RKO (cell line): ENCODE measurements at regions not wholly inside any gene's neighbourhood (a gene's known extent, or its start where the extent isn't known, plus 50 kb on each side); places are given as distances from the start of the nearest gene placed in this dataset.

Source experiments
- DNase-seq: peaks from one replicate; pipeline ENCODE4 v3.0.0-alpha.2; 2016; ENCODE audit warnings: low spot score

DNA sequence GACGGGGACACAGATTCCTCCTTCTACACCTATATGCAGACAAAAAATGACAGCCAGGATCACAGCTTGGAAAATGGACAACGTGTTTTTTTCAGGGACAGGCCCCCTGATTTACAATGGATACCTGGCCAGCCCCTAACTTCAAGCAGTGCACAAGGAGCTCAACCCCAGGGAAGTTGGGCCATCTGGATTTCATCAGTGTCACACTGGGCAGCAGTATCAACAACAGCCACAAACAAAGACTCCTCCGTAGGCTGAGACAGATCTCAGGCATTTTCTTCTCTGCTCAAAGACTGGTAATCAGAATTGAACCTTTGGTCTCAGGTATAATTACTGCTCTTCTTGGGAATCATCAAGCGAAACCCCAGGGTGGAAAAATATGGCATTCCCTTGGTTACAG lies 374.0 kb downstream of the ZNF608 start:
- DNase-seq, result no peak

- DNase-seq, result no peak
Measured at GRCh38 chr5:124371111-124371706, 375.2 kb downstream of the ZNF608 start.

DNA sequence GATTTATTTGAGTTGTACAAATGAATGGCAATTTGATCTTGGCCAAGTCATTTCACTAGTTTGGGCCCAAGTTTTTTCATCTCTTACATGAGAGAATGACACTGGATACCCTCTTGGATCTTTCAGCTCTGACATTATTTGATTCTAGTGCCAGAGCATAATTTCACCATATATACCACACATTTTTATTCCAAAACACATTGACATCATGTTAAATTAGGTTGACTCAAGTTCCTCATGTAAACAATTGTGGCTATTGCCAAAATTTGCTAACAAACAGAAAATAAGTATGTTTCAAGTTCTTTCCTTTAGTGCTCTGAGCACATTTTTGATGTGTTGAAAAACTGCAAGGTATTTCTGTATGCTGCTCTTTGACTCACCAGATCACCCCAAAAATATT lies 375.8 kb downstream of the ZNF608 start:
- no peak for DNase-seq

DNA sequence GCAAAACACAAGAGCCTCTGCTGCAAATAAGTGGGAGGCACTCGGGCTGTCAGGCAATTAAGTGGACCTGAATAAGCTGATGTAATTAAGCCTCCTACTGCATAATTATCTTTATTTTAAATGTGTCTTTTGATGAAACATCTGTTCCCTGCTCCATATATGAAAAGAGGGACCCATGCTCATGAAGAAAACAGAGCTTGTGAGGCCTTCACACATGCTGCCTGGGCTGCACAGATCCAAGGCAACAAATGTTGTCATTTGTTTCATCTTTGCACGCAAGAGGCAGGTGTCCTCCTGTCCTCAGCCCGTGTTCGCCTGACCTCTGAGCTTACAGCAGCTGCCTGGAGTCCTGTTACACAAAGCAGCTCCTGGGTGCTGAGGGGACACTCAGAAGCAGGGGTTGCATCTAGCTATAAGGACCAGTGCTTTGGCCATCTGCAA lies 381.1 kb downstream of the ZNF608 start:
- no peak for DNase-seq

GRCh38 chr5:124355928-124356327 lies 390.5 kb downstream of the ZNF608 start:
- no peak for DNase-seq

GRCh38 chr5:124353016-124353415 lies 393.4 kb downstream of the ZNF608 start:
- DNase-seq, result no peak

DNA sequence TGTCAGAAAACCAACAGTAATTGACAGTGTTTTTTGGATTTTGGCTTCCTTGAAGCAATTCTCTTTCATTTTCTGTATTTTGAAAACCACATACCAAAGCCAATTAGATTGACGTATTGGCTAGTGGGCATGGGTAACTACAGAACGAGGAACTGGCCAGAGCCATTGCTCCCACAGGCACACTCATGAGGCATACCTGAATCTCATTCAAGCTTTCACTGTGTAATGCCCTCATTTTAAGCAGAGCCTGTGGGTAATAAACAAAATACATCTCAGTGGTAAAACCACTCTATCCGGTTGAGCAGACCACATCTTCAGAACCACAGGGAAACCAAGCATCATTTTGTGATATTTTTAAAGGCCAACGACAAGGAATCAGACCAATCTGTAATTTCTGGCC lies 394.1 kb downstream of the ZNF608 start:
- DNase-seq, result no peak

GRCh38 chr5:124349931-124350330 lies 396.5 kb downstream of the ZNF608 start:
- no peak for DNase-seq

DNA sequence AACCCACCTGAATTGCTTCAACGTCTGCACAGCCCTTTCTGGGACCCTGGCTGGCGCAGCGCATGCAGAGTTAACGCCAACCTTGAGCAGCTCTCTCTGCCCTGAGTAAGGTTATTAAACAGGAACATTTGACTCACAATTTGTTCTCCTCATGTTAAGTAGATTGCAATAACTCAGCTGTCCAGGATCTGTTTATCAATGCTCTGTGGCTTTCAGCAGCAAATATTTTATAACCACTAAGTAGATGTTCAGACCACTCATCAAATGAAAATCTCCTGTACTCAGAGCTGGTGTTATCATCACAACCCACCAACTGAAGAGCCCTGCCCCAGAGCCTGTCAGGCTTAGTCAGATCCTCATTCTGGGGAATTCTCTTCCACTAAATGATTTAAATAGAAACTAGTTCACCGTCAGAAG lies 403.0 kb downstream of the ZNF608 start:
- DNase-seq, result no peak

- no peak for DNase-seq
Measured at GRCh38 chr5:124342986-124343385, 403.5 kb downstream of the ZNF608 start.

DNA sequence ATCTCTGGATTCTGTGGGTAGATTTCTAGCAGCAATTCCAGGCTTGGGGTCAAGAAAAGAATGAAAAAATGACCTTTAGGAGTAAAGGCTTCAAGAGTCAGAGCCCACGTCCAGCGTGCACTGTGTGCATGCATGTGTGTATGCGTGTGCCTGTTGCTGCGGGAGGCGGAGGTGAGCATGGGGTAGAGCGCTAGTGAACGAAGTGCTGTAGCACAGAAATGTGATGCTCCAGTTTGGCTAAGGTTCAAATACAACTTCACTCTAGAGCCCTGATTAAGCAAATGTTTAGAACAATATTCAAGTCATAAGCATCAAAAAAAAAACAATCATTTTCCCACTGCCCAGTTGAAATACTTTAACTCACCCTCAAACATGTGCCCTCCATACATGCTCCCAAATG lies 403.9 kb downstream of the ZNF608 start:
- no peak for DNase-seq

DNA sequence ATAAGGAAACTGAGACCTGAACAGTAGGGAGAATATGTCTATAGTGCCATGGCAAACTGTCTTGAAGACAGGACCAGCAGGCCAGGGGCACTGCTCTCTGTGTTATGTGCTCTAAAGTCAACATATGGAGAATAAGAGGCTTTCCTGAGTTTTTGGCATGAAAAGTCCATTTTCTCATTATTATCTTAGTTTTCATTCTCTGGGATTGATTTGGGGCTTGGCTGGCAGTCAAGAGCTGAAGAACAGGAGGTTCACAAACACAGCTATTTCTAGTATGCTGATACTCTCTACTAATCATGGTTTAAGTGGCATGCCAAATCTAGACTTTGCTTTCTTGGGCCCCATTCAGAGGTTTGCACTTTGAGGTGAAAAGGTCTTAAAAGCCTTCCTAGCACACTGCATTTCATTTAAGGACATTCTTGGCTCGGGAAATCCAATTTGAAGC lies 404.4 kb downstream of the ZNF608 start:
- DNase-seq, result no peak

GRCh38 chr5:124341066-124341858 lies 405.2 kb downstream of the ZNF608 start:
- DNase-seq, result no peak

DNA sequence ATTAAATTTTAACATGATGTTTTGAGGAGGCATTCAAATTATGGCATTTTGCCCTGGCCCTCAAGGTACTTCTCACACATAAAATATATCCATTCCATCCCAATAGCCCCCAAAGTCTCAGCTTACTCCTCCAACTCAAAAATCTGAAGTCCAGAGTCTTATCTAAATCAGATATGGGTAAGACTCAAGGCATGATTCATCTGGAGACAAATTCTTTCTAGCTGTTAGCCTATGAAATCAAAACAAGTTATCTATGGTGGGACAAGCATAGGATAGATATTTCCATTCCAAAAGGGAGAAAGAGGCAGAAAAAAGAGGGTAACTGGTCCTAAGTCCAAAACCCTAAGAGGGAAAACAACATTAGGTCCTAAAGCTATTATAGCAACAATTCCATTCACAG lies 408.4 kb downstream of the ZNF608 start:
- DNase-seq, result no peak

- no peak for DNase-seq
Measured at GRCh38 chr5:124333298-124333979, 413.0 kb downstream of the ZNF608 start.

DNA sequence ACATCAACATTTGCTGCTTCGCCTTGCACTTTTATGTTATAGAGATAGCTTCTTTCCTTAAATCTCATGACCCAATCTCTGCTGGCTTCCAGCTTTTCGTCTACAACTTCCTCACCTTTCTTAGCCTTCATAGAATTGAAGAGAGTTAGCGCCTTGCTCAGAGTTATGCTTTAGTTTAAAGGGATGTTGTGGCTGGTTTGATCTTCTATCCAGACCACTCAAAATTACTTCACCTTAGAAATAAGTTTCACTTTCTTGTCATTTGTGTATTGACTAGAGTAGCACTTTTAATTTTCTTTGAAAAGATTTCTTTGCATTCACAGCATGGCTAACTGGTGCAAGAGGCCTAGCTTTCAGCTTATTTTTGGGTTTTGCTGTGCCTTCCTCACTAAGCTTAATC lies 414.2 kb downstream of the ZNF608 start:
- no peak for DNase-seq

- DNase-seq, result no peak
Measured at GRCh38 chr5:124330595-124331220, 415.7 kb downstream of the ZNF608 start.

GRCh38 chr5:124328201-124328600 lies 418.2 kb downstream of the ZNF608 start:
- DNase-seq, result no peak

- DNase-seq, result no peak
Measured at GRCh38 chr5:124318661-124319060, 427.8 kb downstream of the ZNF608 start.

DNA sequence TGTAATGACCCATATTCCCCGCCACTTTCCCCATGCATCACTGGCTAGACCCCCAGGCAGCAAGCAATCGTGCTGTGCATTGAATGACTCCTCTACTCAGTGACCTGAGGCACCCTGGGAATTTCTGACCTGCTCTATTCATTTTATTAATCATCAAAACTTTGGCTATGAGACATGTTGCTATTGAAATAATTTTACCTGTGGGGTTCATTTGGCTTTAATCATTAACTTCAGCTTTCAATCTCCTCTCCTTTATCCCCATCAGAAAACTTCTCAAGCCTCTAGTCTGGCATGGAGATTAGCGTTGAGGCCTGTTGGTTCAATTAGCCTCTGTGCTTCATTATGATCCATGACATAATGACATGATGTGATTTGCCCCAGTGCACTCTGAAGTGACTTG lies 429.0 kb downstream of the ZNF608 start:
- DNase-seq, result no peak

- DNase-seq, result no peak
Measured at GRCh38 chr5:124315741-124316415, 430.6 kb downstream of the ZNF608 start.

- no peak for DNase-seq
Measured at GRCh38 chr5:124310453-124310852, 436.0 kb downstream of the ZNF608 start.
